ES-I3 (cell line): ENCODE measurements at regions not wholly inside any gene's neighbourhood (a gene's known extent, or its start where the extent isn't known, plus 50 kb on each side); places are given as distances from the start of the nearest gene placed in this dataset.

Source experiments
- H3K36me3 ChIP-seq: 2 replicates; pipeline ENCODE4 v1.6.1; 2013; ENCODE audit warnings: mild to moderate bottlenecking, low read length, control low read depth, moderate library complexity; ENCODE audit not compliant: insufficient read depth
- H3K4me1 ChIP-seq: 2 replicates; pipeline ENCODE4 v1.6.1; 2013; ENCODE audit warnings: mild to moderate bottlenecking, control low read depth, low read length; ENCODE audit not compliant: insufficient read depth
- H3K9ac ChIP-seq: 2 replicates; pipeline ENCODE4 v1.6.1; 2013; ENCODE audit warnings: low read depth, mild to moderate bottlenecking, low read length, moderate library complexity
- H3K9me3 ChIP-seq: 2 replicates; pipeline ENCODE4 v1.6.1; 2013; ENCODE audit warnings: mild to moderate bottlenecking, low read length, moderate library complexity; ENCODE audit not compliant: control insufficient read depth, insufficient read depth

- Histone ChIP-seq H3K4me1 (no peaks in the 10 kb centered on the region), H3K9ac (no peak overlapping the region), H3K36me3 (no peaks in the 10 kb centered on the region), H3K9me3 (no peaks in the 10 kb centered on the region)
Measured at GRCh38 chr11:110824912-110825620, 112.8 kb upstream of the ARHGAP20 start.

GRCh38 chr11:110818032-110818687 is 105.9 kb upstream of the ARHGAP20 start:
- H3K9ac ChIP-seq, result no peak overlapping the region

GRCh38 chr11:110812086-110812733 is 100.0 kb upstream of the ARHGAP20 start:
- Histone ChIP-seq H3K9ac (no peak overlapping the region), H3K4me1 (no peaks in the 10 kb centered on the region), H3K9me3 (no peaks in the 10 kb centered on the region), H3K36me3 (no peaks in the 10 kb centered on the region)

More at GRCh38 chr11:110818032-110818687, 105.9 kb upstream of the ARHGAP20 start:
- H3K36me3 ChIP-seq, result no peaks in the 10 kb centered on the region
- no peaks in the 10 kb centered on the region for H3K4me1 ChIP-seq
- no peaks in the 10 kb centered on the region for H3K9me3 ChIP-seq

- Histone ChIP-seq H3K9me3 (no peaks in the 10 kb centered on the region), H3K4me1 (no peaks in the 10 kb centered on the region), H3K9ac (no peak overlapping the region), H3K36me3 (no peaks in the 10 kb centered on the region)
Measured at GRCh38 chr11:110809417-110810199, 97.4 kb upstream of the ARHGAP20 start.

- Histone ChIP-seq H3K4me1 (no peaks in the 10 kb centered on the region), H3K9me3 (no peaks in the 10 kb centered on the region), H3K9ac (no peak overlapping the region), H3K36me3 (no peaks in the 10 kb centered on the region)
Measured at GRCh38 chr11:110808248-110808647, 96.0 kb upstream of the ARHGAP20 start.

- H3K36me3 ChIP-seq, result no peaks in the 10 kb centered on the region
- no peaks in the 10 kb centered on the region for H3K9me3 ChIP-seq
- no peaks in the 10 kb centered on the region for H3K4me1 ChIP-seq
- H3K9ac ChIP-seq, result no peak overlapping the region
Measured at GRCh38 chr11:110807801-110808200, 95.6 kb upstream of the ARHGAP20 start.

- H3K36me3 ChIP-seq, result no peaks in the 10 kb centered on the region
- no peaks in the 10 kb centered on the region for H3K9me3 ChIP-seq
- no peak overlapping the region for H3K9ac ChIP-seq
- no peaks in the 10 kb centered on the region for H3K4me1 ChIP-seq
Measured at GRCh38 chr11:110805756-110806155, 93.5 kb upstream of the ARHGAP20 start.

GRCh38 chr11:110802162-110802561 is 89.9 kb upstream of the ARHGAP20 start:
- no peaks in the 10 kb centered on the region for H3K36me3 ChIP-seq
- H3K9me3 ChIP-seq, result no peaks in the 10 kb centered on the region
- no peak overlapping the region for H3K9ac ChIP-seq
- H3K4me1 ChIP-seq, result 0 out of 2 replicates have a peak, but pooled peaks cover 6% of the 10 kb centered on the region

- 0 out of 2 replicates have a peak, but pooled peaks cover 6% of the 10 kb centered on the region for H3K4me1 ChIP-seq
- H3K36me3 ChIP-seq, result no peaks in the 10 kb centered on the region
- no peak overlapping the region for H3K9ac ChIP-seq
- no peaks in the 10 kb centered on the region for H3K9me3 ChIP-seq
Measured at GRCh38 chr11:110801328-110801727, 89.1 kb upstream of the ARHGAP20 start.

- Histone ChIP-seq H3K9ac (no peak overlapping the region), H3K36me3 (no peaks in the 10 kb centered on the region), H3K9me3 (no peaks in the 10 kb centered on the region), H3K4me1 (0 out of 2 replicates have a peak, but pooled peaks cover 6% of the 10 kb centered on the region)
Measured at GRCh38 chr11:110798201-110798900, 86.1 kb upstream of the ARHGAP20 start.

- Histone ChIP-seq H3K36me3 (no peaks in the 10 kb centered on the region), H3K9me3 (no peaks in the 10 kb centered on the region), H3K9ac (no peak overlapping the region), H3K4me1 (0 out of 2 replicates have a peak, but pooled peaks cover 6% of the 10 kb centered on the region)
Measured at GRCh38 chr11:110797453-110797852, 85.2 kb upstream of the ARHGAP20 start.

- Histone ChIP-seq H3K9ac (no peak overlapping the region), H3K9me3 (no peaks in the 10 kb centered on the region), H3K4me1 (0 out of 2 replicates have a peak, but pooled peaks cover 6% of the 10 kb centered on the region), H3K36me3 (no peaks in the 10 kb centered on the region)
Measured at GRCh38 chr11:110795112-110795624, 82.9 kb upstream of the ARHGAP20 start.

GRCh38 chr11:110793556-110793955 is 81.3 kb upstream of the ARHGAP20 start:
- no peaks in the 10 kb centered on the region for H3K36me3 ChIP-seq
- H3K9ac ChIP-seq, result no peak overlapping the region
- H3K4me1 ChIP-seq, result 0 out of 2 replicates have a peak, but pooled peaks cover 6% of the 10 kb centered on the region
- H3K9me3 ChIP-seq, result no peaks in the 10 kb centered on the region
